ENCODE measurements at regions not wholly inside any gene's neighbourhood (a gene's known extent, or its start where the extent isn't known, plus 50 kb on each side); places are given as distances from the start of the nearest gene placed in this dataset.

- no peak for DNase-seq
Observed at GRCh38 chr17:27396045-27396444, 60.2 kb upstream of the KSR1 start.

- DNase-seq, result no peak
Observed at GRCh38 chr17:27396941-27397340, 59.3 kb upstream of the KSR1 start.

GRCh38 chr17:27398691-27399090, 57.6 kb upstream of the KSR1 start:
- DNase-seq, result no peak

GRCh38 chr17:27400991-27401390, 55.3 kb upstream of the KSR1 start:
- no peak for DNase-seq

- no peak for DNase-seq
Observed at GRCh38 chr17:27402943-27403342, 53.3 kb upstream of the KSR1 start.

GRCh38 chr17:27403480-27404005, 52.7 kb upstream of the KSR1 start:
- DNase-seq, result no peak

- DNase-seq, result no peak
Observed at GRCh38 chr17:27404676-27405075, 51.6 kb upstream of the KSR1 start.

Measured in midbrain (tissue), 1 donor.